ENCODE measurements at regions not wholly inside any gene's neighbourhood (a gene's known extent, or its start where the extent isn't known, plus 50 kb on each side); places are given as distances from the start of the nearest gene placed in this dataset.
A peak's percentile ranks its signal among the peaks of the same experiment; 100 is the strongest.
"Not testable (repeated sequence)": the region's sequence is repeated elsewhere in the genome, so short reads cannot be mapped to it uniquely, and the experiment has no call there.

GRCh38 chrX:55813150-55813549, 95.6 kb downstream of the RRAGB start:
- DNase-seq (ENCODE audit: low read depth in 4 of 4, low spot score in 3 of 4): no peak

GRCh38 chrX:55815546-55815945, 98.0 kb downstream of the RRAGB start:
- DNase-seq (ENCODE audit: low read depth in 4 of 4, low spot score in 3 of 4): no peak

- no peak for DNase-seq (ENCODE audit: low read depth in 4 of 4, low spot score in 3 of 4)
These were observed 98.5 kb downstream of the RRAGB start for GRCh38 chrX:55816023-55816422.

- no peak for DNase-seq (ENCODE audit: low read depth in 4 of 4, low spot score in 3 of 4)
These were observed 101.3 kb downstream of the RRAGB start for GRCh38 chrX:55818673-55819375.

GRCh38 chrX:55839485-55839884, 121.9 kb downstream of the RRAGB start:
- DNase-seq (ENCODE audit: low read depth in 4 of 4, low spot score in 3 of 4): no peak

GRCh38 chrX:55841962-55842752, 124.6 kb downstream of the RRAGB start:
- DNase-seq (ENCODE audit: low read depth in 4 of 4, low spot score in 3 of 4): no peak

- DNase-seq (ENCODE audit: low read depth in 4 of 4, low spot score in 3 of 4): not testable (repeated sequence)
These were observed 149.2 kb downstream of the RRAGB start for GRCh38 chrX:55866779-55867178.

GRCh38 chrX:55867181-55867651, 149.7 kb downstream of the RRAGB start:
- DNase-seq (ENCODE audit: low read depth in 4 of 4, low spot score in 3 of 4): no peak

GRCh38 chrX:55867708-55868107, 150.2 kb downstream of the RRAGB start:
- no peak for DNase-seq (ENCODE audit: low read depth in 4 of 4, low spot score in 3 of 4)

- DNase-seq (ENCODE audit: low read depth in 4 of 4, low spot score in 3 of 4): no peak
These were observed 157.3 kb downstream of the RRAGB start for GRCh38 chrX:55874807-55875206.

GRCh38 chrX:55883541-55883940, 166.0 kb downstream of the RRAGB start:
- not testable (repeated sequence) for DNase-seq (ENCODE audit: low read depth in 4 of 4, low spot score in 3 of 4)

- DNase-seq (ENCODE audit: low read depth in 4 of 4, low spot score in 3 of 4): peak; percentile 32 to 57 (median 48)
These were observed 190.5 kb downstream of the RRAGB start for GRCh38 chrX:55907968-55908607.

GRCh38 chrX:55908661-55909212, 191.2 kb downstream of the RRAGB start:
- peak in 2 of 4 donors; percentile 12 to 15 for DNase-seq (ENCODE audit: low read depth in 4 of 4, low spot score in 3 of 4)

- no peak for DNase-seq (ENCODE audit: low read depth in 4 of 4, low spot score in 3 of 4)
These were observed 202.0 kb downstream of the RRAGB start for GRCh38 chrX:55919367-55920221.

GRCh38 chrX:55924574-55924973, 207.0 kb downstream of the RRAGB start:
- no peak for DNase-seq (ENCODE audit: low read depth in 4 of 4, low spot score in 3 of 4)

- DNase-seq (ENCODE audit: low read depth in 4 of 4, low spot score in 3 of 4): not testable (repeated sequence)
These were observed 211.0 kb downstream of the RRAGB start for GRCh38 chrX:55928529-55928928.
